GM12891 (cell line): ENCODE measurements at regions not wholly inside any gene's neighbourhood (a gene's known extent, or its start where the extent isn't known, plus 50 kb on each side); places are given as distances from the start of the nearest gene placed in this dataset.

ENCODE experiments used
- POLR2A ChIP-seq: IDR thresholded peaks from 2 replicates; pipeline ENCODE4 v1.6.1; 2011; ENCODE audit warnings: low read depth, low read length, control low read depth
- POLR2AphosphoS5 ChIP-seq: IDR thresholded peaks from 2 replicates; pipeline ENCODE4 v1.6.1; 2011; ENCODE audit warnings: low read depth, low read length, control low read depth
- SPI1 ChIP-seq: IDR thresholded peaks from 2 replicates; pipeline ENCODE4 v1.6.1; 2011; ENCODE audit warnings: low read depth, low read length, control low read depth

DNA sequence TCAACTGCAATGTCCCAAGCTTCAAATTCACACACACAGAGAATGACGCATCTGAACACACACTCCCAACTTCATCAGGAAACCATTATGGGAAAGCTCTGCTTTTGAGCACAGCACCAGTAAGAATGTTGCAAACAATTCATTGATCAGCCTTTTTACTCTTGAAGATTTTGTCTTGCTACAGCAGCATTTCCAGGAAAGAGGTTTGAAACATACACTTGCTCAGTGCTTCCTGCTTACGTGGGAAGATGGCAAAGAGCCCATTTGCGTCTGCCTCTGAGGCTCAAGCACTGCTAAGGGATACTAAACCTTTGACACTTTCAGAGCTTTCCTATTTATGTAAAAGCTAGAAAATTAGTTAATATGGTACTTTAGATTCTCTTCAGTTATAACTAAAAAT is 77.2 kb upstream of the MON1B start:
- TF ChIP-seq SPI1 (no peak), POLR2A (no peak), POLR2AphosphoS5 (no peak)
